ENCODE measurements at regions not wholly inside any gene's neighbourhood (a gene's known extent, or its start where the extent isn't known, plus 50 kb on each side); places are given as distances from the start of the nearest gene placed in this dataset.
"Not testable (repeated sequence)": the region's sequence is repeated elsewhere in the genome, so short reads cannot be mapped to it uniquely, and the experiment has no call there.

DNA sequence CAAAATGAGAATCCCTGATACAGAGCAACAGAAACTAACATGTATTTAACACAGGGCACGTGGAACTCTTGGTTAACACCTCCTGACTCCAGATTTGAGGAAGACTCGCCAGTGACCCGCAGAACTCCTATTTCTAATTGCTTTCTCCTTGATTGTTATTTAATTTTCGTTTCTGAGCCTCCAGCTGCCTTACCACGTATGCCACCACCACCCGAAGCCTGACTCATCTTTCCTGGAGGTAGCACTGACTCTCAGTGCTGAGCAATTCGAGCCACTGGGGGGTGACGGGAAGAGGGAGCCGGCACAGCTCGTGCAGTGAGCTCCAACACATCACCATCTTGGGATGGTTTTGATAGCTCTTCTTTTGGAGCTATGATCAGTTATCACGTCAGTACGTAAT is 273.9 kb upstream of the MGMT start:
- no peak for DNase-seq

DNA sequence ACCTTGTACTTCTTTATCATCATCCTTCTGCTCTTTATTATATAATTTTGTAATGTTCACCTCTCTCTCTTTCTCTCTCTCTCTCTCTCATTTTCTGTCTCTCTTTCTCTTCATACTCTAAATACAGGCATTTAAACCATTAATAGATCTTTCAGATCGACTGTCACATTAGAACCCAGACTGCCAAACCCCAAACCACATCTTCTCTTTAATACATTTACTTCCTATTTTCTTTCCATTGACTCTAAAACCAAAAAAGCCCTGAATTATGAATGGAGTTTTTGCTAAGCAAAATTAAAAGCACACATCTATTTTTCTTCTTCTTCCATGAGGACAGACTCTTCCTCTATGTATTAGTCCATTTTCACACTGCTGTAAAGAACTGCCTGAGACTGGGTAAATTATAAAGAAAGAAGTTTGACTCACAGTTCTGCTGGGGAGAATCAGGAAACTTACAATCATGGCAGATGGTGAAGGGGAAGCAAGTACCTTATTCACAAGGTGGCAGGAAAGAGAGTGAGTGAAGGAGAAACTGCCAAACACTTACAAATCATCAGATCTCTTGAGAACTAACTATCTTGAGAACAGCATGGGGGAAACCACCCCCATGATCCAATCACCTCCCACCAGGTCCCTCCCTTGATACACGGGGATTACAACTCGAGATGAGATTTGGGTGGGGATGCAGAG is 272.7 kb upstream of the MGMT start:
- DNase-seq, result no peak

DNA sequence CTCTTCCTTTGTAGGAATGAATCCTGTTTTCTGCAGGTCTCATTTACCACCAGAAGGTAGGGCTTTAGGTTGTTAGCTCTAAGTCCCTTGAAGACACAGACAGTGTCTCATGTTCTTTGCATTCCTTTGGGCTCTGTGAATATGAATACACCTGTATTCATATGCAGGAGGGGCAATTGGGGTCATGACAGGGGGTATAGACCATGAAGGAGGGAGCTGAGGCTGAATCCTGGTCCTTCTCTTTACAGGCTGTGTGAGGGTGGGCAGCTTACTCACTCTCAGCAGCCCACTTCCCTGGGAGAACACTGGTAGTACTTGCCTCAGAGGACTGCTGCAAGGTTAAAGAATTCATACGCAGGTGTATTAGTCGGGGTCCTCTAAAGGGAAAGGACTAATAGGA is 267.2 kb upstream of the MGMT start:
- no peak for DNase-seq

- DNase-seq, result no peak
Measured at GRCh38 chr10:129203819-129204218, 263.2 kb upstream of the MGMT start.

DNA sequence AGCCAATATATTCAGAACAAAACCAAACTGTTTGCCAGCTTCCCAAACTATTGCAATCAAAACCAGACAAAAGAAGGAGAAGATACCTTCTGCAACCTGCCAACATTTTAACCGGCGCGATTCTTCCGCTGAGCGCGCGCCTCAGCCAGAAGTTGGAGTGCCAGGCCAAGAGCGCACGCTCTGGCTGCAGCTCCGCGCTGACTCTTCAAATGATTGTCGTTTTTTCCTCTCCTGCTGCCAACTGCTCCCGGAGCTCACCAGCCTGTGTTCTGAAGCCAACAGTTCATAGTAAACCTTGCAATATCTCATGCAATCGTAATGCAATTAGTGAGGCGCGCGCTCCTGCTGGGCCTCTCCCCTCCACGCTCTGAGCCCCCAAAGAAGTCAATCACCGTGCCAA is 259.7 kb upstream of the MGMT start:
- DNase-seq, result no peak

DNA sequence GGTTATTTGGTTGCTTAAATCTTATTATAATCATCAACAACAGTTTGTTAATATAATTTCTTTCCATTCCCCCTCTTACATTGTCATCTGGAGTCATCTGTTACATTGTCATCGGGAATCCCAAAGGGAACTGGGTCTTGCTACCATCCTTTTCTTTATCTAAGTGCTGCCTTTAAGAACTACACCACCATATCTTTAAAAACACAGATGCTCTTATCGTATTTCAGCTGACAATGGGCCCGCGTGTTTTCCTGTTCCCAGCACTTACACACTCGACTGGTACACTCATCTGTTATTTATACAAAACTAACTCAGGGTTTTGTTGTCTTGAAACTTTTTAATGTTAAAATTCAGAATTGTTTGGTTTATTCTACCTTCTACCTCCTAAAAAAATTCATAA is 256.2 kb upstream of the MGMT start:
- no peak for DNase-seq

DNA sequence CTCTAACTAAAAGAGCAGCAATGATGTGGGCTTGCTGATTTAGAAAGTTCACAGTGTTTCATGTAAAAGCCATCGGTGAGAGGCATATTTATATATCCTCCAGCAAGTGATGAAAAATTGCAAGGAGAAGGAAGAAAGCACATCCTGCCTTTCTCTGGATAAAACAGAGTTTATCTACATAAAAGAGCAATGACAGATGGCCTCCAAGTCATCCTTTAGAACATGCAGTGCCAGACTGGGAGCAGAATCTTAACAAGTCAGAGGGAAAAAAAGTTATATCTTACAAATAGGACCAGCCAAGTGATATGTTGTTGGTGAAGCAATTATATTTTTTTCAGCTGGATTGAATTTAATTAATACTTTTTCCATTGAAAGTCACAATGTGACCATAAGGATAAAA is 253.8 kb upstream of the MGMT start:
- DNase-seq, result no peak

GRCh38 chr10:129213996-129214395 is 253.0 kb upstream of the MGMT start:
- not testable (repeated sequence) for DNase-seq

DNA sequence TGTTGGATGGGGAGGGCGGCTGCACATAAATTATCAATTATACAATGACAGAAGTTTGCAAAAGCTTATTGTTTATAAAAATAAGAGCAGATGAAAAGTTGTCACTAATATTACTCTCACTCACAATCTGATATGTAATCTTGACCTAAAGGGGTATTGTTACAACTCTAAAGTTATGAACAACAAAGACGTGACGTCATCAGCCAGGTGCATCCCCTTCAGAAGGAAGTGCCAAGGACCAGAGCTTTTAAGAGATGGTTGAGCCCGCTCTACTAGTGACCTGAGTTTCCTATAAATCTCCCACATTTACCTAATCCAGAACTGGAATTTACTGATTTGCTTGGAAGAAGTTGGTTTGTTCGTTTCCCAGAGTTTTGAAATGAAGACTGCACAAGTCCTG is 247.7 kb upstream of the MGMT start:
- no peak for DNase-seq

- no peak for DNase-seq
Measured at GRCh38 chr10:129222436-129222835, 244.6 kb upstream of the MGMT start.

- DNase-seq, result no peak
Measured at GRCh38 chr10:129223363-129223762, 243.7 kb upstream of the MGMT start.

DNA sequence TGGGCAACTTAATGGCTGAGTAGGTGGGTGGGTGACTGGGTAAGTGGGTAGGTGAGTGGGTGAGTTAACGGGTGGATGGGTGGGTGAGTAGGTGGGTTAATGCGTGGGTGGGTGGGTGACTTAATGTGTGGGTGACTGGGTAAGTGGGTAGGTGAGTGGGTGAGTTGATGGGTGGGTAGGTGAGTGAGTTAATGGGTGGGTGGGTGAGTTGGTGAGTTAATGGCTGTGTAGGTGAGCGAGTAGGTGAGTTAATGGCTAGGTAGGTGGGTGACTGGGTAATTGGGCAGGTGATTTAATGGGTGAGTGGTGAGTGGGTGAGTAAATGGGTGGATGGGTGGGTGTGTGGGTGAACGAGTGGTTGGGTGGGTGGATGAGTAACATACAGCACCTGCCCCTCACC is 243.0 kb upstream of the MGMT start:
- no peak for DNase-seq

DNA sequence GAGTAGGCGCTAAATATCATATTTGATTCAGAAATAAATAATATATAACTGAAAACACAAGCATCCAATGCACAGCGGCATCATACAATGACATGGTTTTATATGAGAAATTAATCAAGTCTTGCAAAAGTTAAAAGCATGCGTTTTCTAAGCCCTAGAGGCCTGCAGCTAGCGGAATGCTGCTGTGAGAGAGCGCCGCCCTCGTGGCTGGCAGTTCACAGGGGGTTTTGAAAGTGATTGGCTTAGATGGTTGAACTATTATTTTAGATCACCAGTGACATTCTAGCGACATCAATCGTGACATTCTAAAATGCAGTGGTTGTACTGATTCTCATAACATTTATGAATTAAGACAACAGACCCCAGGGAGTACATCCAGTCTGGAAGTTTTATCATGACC is 235.2 kb upstream of the MGMT start:
- no peak for DNase-seq

DNA sequence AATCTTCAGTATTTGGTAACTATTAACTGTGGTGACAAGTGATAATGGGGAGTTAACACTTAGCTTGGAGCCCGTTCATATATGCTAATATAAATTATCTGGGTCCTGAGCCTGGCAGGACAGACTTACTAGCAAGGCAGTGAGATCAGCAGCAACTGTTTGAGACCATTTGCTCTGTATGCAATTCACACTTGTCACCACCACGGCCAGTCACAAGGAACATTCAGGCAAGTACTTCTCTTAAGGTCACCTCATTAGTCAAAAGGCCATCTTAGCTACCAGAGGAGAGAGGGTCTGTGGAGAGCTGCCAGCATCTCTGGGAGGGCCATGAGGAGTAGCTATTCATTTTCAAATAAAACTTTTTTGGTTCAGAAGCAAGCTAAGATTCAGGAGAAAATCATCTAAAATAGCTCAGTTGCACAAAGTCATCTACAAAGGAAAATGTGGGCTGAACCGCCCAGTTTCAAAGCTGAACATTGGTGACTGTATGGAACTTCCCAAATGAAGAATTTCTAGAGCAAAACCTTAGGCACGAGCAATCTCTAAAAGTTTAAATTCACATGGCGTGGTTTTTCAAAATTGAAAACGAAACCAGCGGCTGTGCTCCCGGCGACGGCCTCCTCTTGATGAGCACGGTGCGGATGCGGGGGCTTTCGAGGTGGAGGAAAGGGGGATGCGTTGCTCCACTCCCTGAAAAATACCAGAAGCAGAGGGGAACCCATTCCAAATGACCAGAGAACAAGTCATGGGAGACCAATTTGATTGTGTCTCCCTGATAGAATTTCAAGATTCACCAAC is 233.5 kb upstream of the MGMT start:
- DNase-seq, result no peak

DNA sequence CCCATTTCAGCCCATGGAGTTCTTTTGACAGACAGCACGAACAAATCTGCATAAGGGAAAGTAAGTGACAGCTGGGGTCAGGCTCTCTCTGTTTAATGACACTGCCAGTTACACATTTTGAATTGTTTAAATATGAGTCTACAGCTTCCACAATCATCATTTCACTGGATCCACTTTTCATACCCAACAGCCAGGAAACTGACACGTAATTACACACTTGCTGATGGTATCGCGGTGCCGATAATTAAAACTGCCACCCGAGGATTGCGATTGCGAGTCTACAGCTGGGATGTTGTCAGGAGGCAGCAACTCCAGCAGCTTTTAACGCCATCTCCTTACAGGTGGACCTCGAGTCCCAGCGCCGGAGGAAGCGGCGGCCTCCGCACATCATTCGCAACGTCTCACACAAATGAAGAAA is 230.8 kb upstream of the MGMT start:
- DNase-seq, result no peak

DNA sequence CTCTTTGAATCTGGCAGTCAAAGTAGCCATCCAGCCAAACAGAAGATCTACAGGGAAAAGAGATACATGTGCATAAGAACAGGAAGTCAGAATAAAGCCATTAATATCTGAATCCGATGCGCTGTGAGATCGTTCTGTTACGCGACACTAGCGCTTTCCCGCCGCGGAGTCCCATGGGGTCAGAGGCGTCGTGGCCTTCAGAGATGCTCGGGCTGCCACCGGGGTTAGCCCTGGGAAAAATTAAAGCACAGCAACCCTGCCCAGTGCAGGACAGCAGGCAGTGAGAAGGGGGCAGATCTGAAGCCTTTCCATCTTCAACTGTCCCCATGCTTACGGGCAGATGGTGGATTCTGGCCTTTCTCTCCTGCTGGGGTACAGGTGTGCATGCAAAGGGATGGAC is 225.6 kb upstream of the MGMT start:
- DNase-seq, result no peak

- DNase-seq, result no peak
Measured at GRCh38 chr10:129244298-129244697, 222.7 kb upstream of the MGMT start.

DNA sequence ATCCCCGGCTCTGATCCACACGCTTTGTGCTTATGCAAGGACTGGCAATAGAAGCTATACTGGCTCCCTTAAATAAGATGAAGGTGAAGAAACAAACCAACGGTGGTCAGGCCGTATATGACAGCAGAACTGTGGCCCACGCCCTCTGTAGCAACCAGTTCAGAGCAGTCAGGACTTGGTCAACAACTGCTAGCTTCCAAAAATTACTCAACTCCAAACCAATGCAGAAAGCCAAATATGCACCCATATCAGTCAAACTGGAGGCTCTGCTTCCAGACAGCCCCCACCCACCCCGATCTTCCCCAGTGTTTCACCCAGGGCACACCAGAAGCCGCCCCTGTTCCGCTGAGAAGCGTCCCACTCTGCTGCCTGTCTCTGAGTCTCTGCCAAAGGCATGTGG is 222.3 kb upstream of the MGMT start:
- no peak for DNase-seq

GRCh38 chr10:129253161-129253864 is 213.7 kb upstream of the MGMT start:
- DNase-seq, result no peak

- no peak for DNase-seq
Measured at GRCh38 chr10:129253865-129254179, 213.2 kb upstream of the MGMT start.

GRCh38 chr10:129258283-129258923 is 208.6 kb upstream of the MGMT start:
- DNase-seq, result no peak

GRCh38 chr10:129259128-129259815 is 207.8 kb upstream of the MGMT start:
- no peak for DNase-seq

DNA sequence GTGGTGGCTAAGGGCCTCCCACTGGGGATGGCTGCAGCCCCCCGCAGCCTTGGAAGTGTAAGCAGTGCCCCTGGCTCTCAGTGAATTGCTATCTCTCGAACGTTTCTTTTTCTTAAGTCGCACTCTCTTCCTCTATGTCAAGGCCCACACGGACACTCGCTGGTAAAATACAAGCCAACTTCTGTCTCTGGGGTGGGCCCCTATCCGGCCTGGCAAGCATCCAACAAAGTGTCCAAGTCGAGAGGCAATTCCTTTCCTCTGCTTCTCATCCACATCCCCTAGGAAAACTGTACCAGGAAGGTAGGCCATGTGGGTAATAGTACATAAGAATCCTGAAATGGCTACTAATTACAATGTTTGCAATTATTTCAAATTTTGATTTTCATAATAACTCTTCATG is 194.9 kb upstream of the MGMT start:
- DNase-seq, result no peak
